Inflammatory macrophage (primary cell): ENCODE measurements at regions not wholly inside any gene's neighbourhood (a gene's known extent, or its start where the extent isn't known, plus 50 kb on each side); places are given as distances from the start of the nearest gene placed in this dataset.
"Not testable (repeated sequence)": the region's sequence is repeated elsewhere in the genome, so short reads cannot be mapped to it uniquely, and the experiment has no call there.

Experiments used
- DNase-seq, 2 donors: peaks; one replicate each; pipeline ENCODE4 v3.0.0-alpha.2; 2020 to 2022

- no peak for DNase-seq
Measured at GRCh38 chr4:3611778-3612177, 79.6 kb upstream of the LRPAP1 start.

GRCh38 chr4:3610851-3611250 is 78.6 kb upstream of the LRPAP1 start:
- DNase-seq, result not testable (repeated sequence)

GRCh38 chr4:3609905-3610304 is 77.7 kb upstream of the LRPAP1 start:
- not testable (repeated sequence) for DNase-seq

GRCh38 chr4:3607690-3608552 is 75.7 kb upstream of the LRPAP1 start:
- no peak for DNase-seq

- not testable (repeated sequence) for DNase-seq
Measured at GRCh38 chr4:3606850-3607249, 74.6 kb upstream of the LRPAP1 start.

- not testable (repeated sequence) for DNase-seq
Measured at GRCh38 chr4:3606271-3606670, 74.0 kb upstream of the LRPAP1 start.

GRCh38 chr4:3605491-3605890 is 73.3 kb upstream of the LRPAP1 start:
- DNase-seq, result no peak

- not testable (repeated sequence) for DNase-seq
Measured at GRCh38 chr4:3602886-3603645, 70.8 kb upstream of the LRPAP1 start.

- DNase-seq, result no peak
Measured at GRCh38 chr4:3601992-3602391, 69.8 kb upstream of the LRPAP1 start.

GRCh38 chr4:3601108-3601690 is 69.0 kb upstream of the LRPAP1 start:
- DNase-seq, result not testable (repeated sequence)

GRCh38 chr4:3599951-3600350 is 67.7 kb upstream of the LRPAP1 start:
- DNase-seq, result no peak

- DNase-seq, result no peak
Measured at GRCh38 chr4:3598695-3599227, 66.5 kb upstream of the LRPAP1 start.

- DNase-seq, result not testable (repeated sequence)
Measured at GRCh38 chr4:3597896-3598505, 65.8 kb upstream of the LRPAP1 start.

GRCh38 chr4:3596957-3597733 is 64.9 kb upstream of the LRPAP1 start:
- not testable (repeated sequence) for DNase-seq

- DNase-seq, result not testable (repeated sequence)
Measured at GRCh38 chr4:3595627-3596291, 63.5 kb upstream of the LRPAP1 start.

- DNase-seq, result not testable (repeated sequence)
Measured at GRCh38 chr4:3594751-3595150, 62.5 kb upstream of the LRPAP1 start.

- DNase-seq, result not testable (repeated sequence)
Measured at GRCh38 chr4:3589946-3590924, 58.0 kb upstream of the LRPAP1 start.

- not testable (repeated sequence) for DNase-seq
Measured at GRCh38 chr4:3589379-3589778, 57.2 kb upstream of the LRPAP1 start.

- DNase-seq, result not testable (repeated sequence)
Measured at GRCh38 chr4:3588517-3589194, 56.4 kb upstream of the LRPAP1 start.
